ENCODE measurements at regions not wholly inside any gene's neighbourhood (a gene's known extent, or its start where the extent isn't known, plus 50 kb on each side); places are given as distances from the start of the nearest gene placed in this dataset.

- TF ChIP-seq, protein P1, sequence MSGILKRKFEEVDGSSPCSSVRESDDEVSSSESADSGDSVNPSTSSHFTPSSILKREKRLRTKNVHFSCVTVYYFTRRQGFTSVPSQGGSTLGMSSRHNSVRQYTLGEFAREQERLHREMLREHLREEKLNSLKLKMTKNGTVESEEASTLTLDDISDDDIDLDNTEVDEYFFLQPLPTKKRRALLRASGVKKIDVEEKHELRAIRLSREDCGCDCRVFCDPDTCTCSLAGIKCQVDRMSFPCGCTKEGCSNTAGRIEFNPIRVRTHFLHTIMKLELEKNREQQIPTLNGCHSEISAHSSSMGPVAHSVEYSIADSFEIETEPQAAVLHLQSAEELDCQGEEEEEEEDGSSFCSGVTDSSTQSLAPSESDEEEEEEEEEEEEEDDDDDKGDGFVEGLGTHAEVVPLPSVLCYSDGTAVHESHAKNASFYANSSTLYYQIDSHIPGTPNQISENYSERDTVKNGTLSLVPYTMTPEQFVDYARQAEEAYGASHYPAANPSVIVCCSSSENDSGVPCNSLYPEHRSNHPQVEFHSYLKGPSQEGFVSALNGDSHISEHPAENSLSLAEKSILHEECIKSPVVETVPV (CRISPR knock-in tag; IDR thresholded peaks at IDR 0.05) = no peak
- TF ChIP-seq SNAI2 (CRISPR knock-in tag; IDR thresholded peaks at IDR 0.05) (no peak), ZNF565 (CRISPR knock-in tag; conservative IDR thresholded peaks at IDR 0.05; ENCODE audit: low read depth) (no peak), OSR1 (CRISPR knock-in tag; IDR thresholded peaks at IDR 0.05) (no peak), GLIS3 (CRISPR knock-in tag; IDR thresholded peaks at IDR 0.05) (no peak), TCF4 (CRISPR knock-in tag; IDR thresholded peaks at IDR 0.05; ENCODE audit: borderline replicate concordance) (no peak), ZFP30 (CRISPR knock-in tag; IDR thresholded peaks at IDR 0.05) (no peak), CSDC2 (CRISPR knock-in tag; IDR thresholded peaks at IDR 0.05) (no peak), PPARA (CRISPR knock-in tag; IDR thresholded peaks at IDR 0.05; ENCODE audit: borderline replicate concordance) (no peak), POU6F1 (CRISPR knock-in tag; IDR thresholded peaks at IDR 0.05; ENCODE audit: borderline replicate concordance, low read depth) (no peak), ZNF70 (CRISPR knock-in tag; IDR thresholded peaks at IDR 0.05) (no peak), ESRRG (CRISPR knock-in tag; IDR thresholded peaks at IDR 0.05) (no peak)
- no peak for ATAC-seq
Measured at GRCh38 chr6:74602206-74602605, 603.6 kb downstream of the COL12A1 start.

DNA sequence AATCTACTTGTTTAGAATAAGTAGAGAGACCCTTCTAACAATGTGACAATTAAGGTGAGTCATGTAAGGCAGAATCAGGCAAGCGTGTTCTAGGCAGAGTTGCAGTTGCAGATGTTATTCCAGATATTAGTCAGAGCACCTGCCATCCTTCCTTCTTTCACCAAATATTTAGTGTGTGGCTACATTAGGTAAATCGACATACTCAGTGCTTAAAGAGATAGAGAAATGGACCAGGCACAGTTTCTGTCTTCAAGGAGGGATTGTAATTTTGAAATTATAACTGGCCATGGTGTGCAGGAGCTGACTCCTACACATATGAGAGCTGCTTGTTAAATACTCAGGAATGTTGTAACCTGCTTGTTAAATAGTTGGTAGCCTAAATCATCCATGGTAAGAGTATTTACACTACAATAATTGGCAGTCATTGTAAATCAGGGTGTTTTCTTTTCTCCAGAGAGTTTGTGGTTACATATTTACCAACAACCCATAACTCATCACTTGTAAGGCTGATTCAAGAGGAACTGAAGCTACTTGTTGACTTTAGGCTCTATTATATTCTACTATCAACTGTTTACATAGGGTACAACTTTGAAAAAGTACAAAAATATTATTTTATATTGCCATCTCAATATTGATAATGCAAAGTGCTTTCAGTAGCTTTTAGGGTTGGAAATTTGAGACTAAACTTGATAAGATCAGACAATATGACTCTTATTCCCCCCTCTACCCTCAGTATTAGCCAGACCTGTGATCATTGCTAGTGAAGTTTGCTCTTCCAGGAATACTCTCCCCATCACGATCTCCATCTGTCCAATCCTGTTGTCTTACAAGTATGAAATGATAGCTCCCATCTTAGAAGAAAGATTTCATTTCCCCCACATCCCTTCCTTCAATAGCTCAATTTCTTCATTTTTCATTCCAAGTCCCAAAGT lies 607.1 kb downstream of the COL12A1 start:
- TF ChIP-seq GLIS3 (CRISPR knock-in tag; IDR thresholded peaks at IDR 0.05) = no peak
- no peak for TF ChIP-seq ARNTL (CRISPR knock-in tag; IDR thresholded peaks at IDR 0.05; ENCODE audit: borderline replicate concordance, low read depth)
- no peak for TF ChIP-seq ZNF565 (CRISPR knock-in tag; conservative IDR thresholded peaks at IDR 0.05; ENCODE audit: low read depth)
- TF ChIP-seq, protein P1 (CRISPR knock-in tag; IDR thresholded peaks at IDR 0.05) = no peak
- TF ChIP-seq CREB5 (CRISPR knock-in tag; IDR thresholded peaks at IDR 0.05; ENCODE audit: low read depth) = no peak
- no peak for TF ChIP-seq POU6F1 (CRISPR knock-in tag; IDR thresholded peaks at IDR 0.05; ENCODE audit: borderline replicate concordance, low read depth)
- no peak for TF ChIP-seq ZNF8 (CRISPR knock-in tag; IDR thresholded peaks at IDR 0.05)
- TF ChIP-seq ZNF70 (CRISPR knock-in tag; IDR thresholded peaks at IDR 0.05) = no peak
- no peak for TF ChIP-seq CSDC2 (CRISPR knock-in tag; IDR thresholded peaks at IDR 0.05)
- TF ChIP-seq ESRRG (CRISPR knock-in tag; IDR thresholded peaks at IDR 0.05) = no peak
- TF ChIP-seq TSHZ2 (CRISPR knock-in tag; IDR thresholded peaks at IDR 0.05) = no peak
- no peak for TF ChIP-seq PPARA (CRISPR knock-in tag; IDR thresholded peaks at IDR 0.05; ENCODE audit: borderline replicate concordance)
- TF ChIP-seq RARB (CRISPR knock-in tag; IDR thresholded peaks at IDR 0.05) = no peak
- no peak for TF ChIP-seq PATZ1 (CRISPR knock-in tag; IDR thresholded peaks at IDR 0.05; ENCODE audit: borderline replicate concordance)
- TF ChIP-seq SNAI2 (CRISPR knock-in tag; IDR thresholded peaks at IDR 0.05) = no peak
- TF ChIP-seq ISL1 (CRISPR knock-in tag; IDR thresholded peaks at IDR 0.05) = no peak
- no peak for TF ChIP-seq TOX (CRISPR knock-in tag; IDR thresholded peaks at IDR 0.05; ENCODE audit: borderline replicate concordance)
- TF ChIP-seq ZFP3 (CRISPR knock-in tag; IDR thresholded peaks at IDR 0.05) = no peak
- no peak for ATAC-seq

All from SK-N-SH treated with all-trans-retinoic acid at 6 μM for 48 hours (cell line).